Activated naive CD4-positive, alpha-beta T cell treated with Interleukin-2 at 50 U/mL for 16 hours (primary cell): ENCODE measurements at regions not wholly inside any gene's neighbourhood (a gene's known extent, or its start where the extent isn't known, plus 50 kb on each side); places are given as distances from the start of the nearest gene placed in this dataset.
"Not testable (repeated sequence)": the region's sequence is repeated elsewhere in the genome, so short reads cannot be mapped to it uniquely, and the experiment has no call there.

Experiments used
- DNase-seq: peaks from one replicate; pipeline ENCODE4 v3.0.0-alpha.2; 2020

GRCh38 chr7:149714081-149714909 is 59.1 kb downstream of the ZNF467 start:
- DNase-seq = peak; percentile 94

GRCh38 chr7:149713731-149714068 is 59.7 kb downstream of the ZNF467 start:
- no peak for DNase-seq

- DNase-seq = no peak
Measured at GRCh38 chr7:149713061-149713730, 60.2 kb downstream of the ZNF467 start.

GRCh38 chr7:149708026-149708425 is 65.4 kb downstream of the ZNF467 start:
- DNase-seq = no peak

- DNase-seq = no peak
Measured at GRCh38 chr7:149707448-149707886, 65.9 kb downstream of the ZNF467 start.

- no peak for DNase-seq
Measured at GRCh38 chr7:149706398-149706797, 67.0 kb downstream of the ZNF467 start.

- no peak for DNase-seq
Measured at GRCh38 chr7:149704507-149704906, 68.9 kb downstream of the ZNF467 start.

GRCh38 chr7:149703044-149703650 is 70.2 kb downstream of the ZNF467 start:
- DNase-seq = no peak

- DNase-seq = no peak
Measured at GRCh38 chr7:149701495-149702240, 71.7 kb downstream of the ZNF467 start.

GRCh38 chr7:149697767-149698166 is 75.6 kb downstream of the ZNF467 start:
- DNase-seq = not testable (repeated sequence)

- no peak for DNase-seq
Measured at GRCh38 chr7:149696280-149696679, 77.1 kb downstream of the ZNF467 start.

- no peak for DNase-seq
Measured at GRCh38 chr7:149692557-149692982, 80.8 kb downstream of the ZNF467 start.

GRCh38 chr7:149692056-149692455 is 81.3 kb downstream of the ZNF467 start:
- no peak for DNase-seq

- no peak for DNase-seq
Measured at GRCh38 chr7:149690688-149691446, 82.5 kb downstream of the ZNF467 start.

- DNase-seq = no peak
Measured at GRCh38 chr7:149689291-149689721, 84.1 kb downstream of the ZNF467 start.

GRCh38 chr7:149688836-149689235 is 84.6 kb downstream of the ZNF467 start:
- no peak for DNase-seq

- DNase-seq = not testable (repeated sequence)
Measured at GRCh38 chr7:149687820-149688219, 85.6 kb downstream of the ZNF467 start.

- no peak for DNase-seq
Measured at GRCh38 chr7:149686449-149686848, 86.9 kb downstream of the ZNF467 start.

- DNase-seq = no peak
Measured at GRCh38 chr7:149686011-149686410, 87.4 kb downstream of the ZNF467 start.

GRCh38 chr7:149685455-149685854 is 87.9 kb downstream of the ZNF467 start:
- DNase-seq = no peak

- no peak for DNase-seq
Measured at GRCh38 chr7:149683898-149684297, 89.5 kb downstream of the ZNF467 start.

GRCh38 chr7:149683181-149683580 is 90.2 kb downstream of the ZNF467 start:
- no peak for DNase-seq
